CD4-positive, alpha-beta T cell (primary cell): ENCODE measurements at regions not wholly inside any gene's neighbourhood (a gene's known extent, or its start where the extent isn't known, plus 50 kb on each side); places are given as distances from the start of the nearest gene placed in this dataset.

Experiments used
- ATAC-seq: fragments of 200-7000 bp; cut with Tn5 transposase; one replicate; pipeline ENCODE4 v1.10.0; 2022; ENCODE audit warnings: mild to moderate bottlenecking; ENCODE audit not compliant: poor library complexity
- CTCF ChIA-PET: fragments of 350-600 bp; sonication (Branson Sonifier 250); formaldehyde crosslinking; loops from one replicate; lab custom pipeline; 2021; ENCODE audit warnings: antibody characterized with exemption, inconsistent platforms; lab: Charles Lee
- POLR2A ChIA-PET: fragments of 350-600 bp; sonication (Branson Sonifier 250); formaldehyde crosslinking; loops from one replicate; lab custom pipeline; 2021; ENCODE audit warnings: antibody characterized with exemption, inconsistent platforms; lab: Charles Lee
- DNase-seq, 14 experiments: peaks; one replicate each; pipeline ENCODE4 v3.0.0-alpha.2; 2013 to 2020; ENCODE audit warnings: mixed read lengths in 2 of 14
- H3K27ac ChIP-seq, 2 donors: one replicate each; pipeline versions ENCODE4 v1.5.1 to v1.7.0; 2013; ENCODE audit warnings: low read length in 2 of 2, low read depth in 1 of 2, mild to moderate bottlenecking in 1 of 2
- H3K27me3 ChIP-seq, 2 experiments: 1 replicate in 1 of 2; 2 replicates in 1 of 2; pipeline versions ENCODE4 v1.6.1 to v1.7.0; 2013; ENCODE audit warnings: low read length in 2 of 2, control low read depth in 1 of 2, mild to moderate bottlenecking in 1 of 2, moderate library complexity in 1 of 2; ENCODE audit not compliant: insufficient read depth in 2 of 2, control insufficient read depth in 1 of 2
- H3K36me3 ChIP-seq: one replicate; pipeline ENCODE4 v1.6.1; 2013; ENCODE audit warnings: low read length, control low read depth; ENCODE audit not compliant: insufficient read depth
- H3K4me1 ChIP-seq: one replicate; pipeline ENCODE4 v1.6.1; 2013; ENCODE audit warnings: low read length, control low read depth; ENCODE audit not compliant: insufficient read depth
- H3K4me3 ChIP-seq: one replicate; pipeline ENCODE4 v1.5.1; 2013; ENCODE audit warnings: mild to moderate bottlenecking, low read length, moderate library complexity
- H3K9me3 ChIP-seq, 2 experiments: 1 replicate in 1 of 2; 2 replicates in 1 of 2; pipeline versions ENCODE4 v1.6.1 to v1.7.0; 2013; ENCODE audit warnings: low read length in 2 of 2, mild to moderate bottlenecking in 2 of 2, control low read depth in 1 of 2, moderate library complexity in 1 of 2; ENCODE audit not compliant: control insufficient read depth in 1 of 2, insufficient read depth in 1 of 2
- H3K27ac Mint-ChIP-seq: one replicate; pipeline ENCODE4 v1.8.0; 2020; ENCODE audit warnings: mixed read lengths
- H3K27me3 Mint-ChIP-seq: one replicate; pipeline ENCODE4 v1.8.0; 2021; ENCODE audit warnings: mixed read lengths
- H3K36me3 Mint-ChIP-seq: one replicate; pipeline ENCODE4 v1.8.0; 2021; ENCODE audit warnings: low read depth, mixed read lengths
- H3K4me1 Mint-ChIP-seq: one replicate; pipeline ENCODE4 v1.8.0; 2021; ENCODE audit warnings: low read depth, mixed read lengths
- H3K4me3 Mint-ChIP-seq: one replicate; pipeline ENCODE4 v1.8.0; 2020; ENCODE audit warnings: mild to moderate bottlenecking, mixed read lengths
- H3K9me3 Mint-ChIP-seq: one replicate; pipeline ENCODE4 v1.8.0; 2020; ENCODE audit warnings: mixed read lengths
- CTCF ChIP-seq: fragments of 200-600 bp; IDR thresholded peaks from one replicate; pipeline ENCODE4 v1.8.0; 2022; ENCODE audit warnings: antibody characterized with exemption, mild to moderate bottlenecking
- intact Hi-C, 2 experiments: fragments of 100-400 bp; cut with DNase I in 1 of 2; cut with micrococcal nuclease in 1 of 2; formaldehyde crosslinking; loops; one replicate each; pipeline versions ENCODE4 v1.15.1 to v1.9.0; 2023 to 2025; cut with DNase I, micrococcal nuclease

GRCh38 chr1:192941722-192942411 lies 117.3 kb downstream of the UCHL5 start:
- no peak overlapping the region for H3K27ac Mint-ChIP-seq
- H3K4me3 ChIP-seq = no peak overlapping the region
- ATAC-seq (no peak), DNase-seq (no peak)
- ChIA-PET CTCF (no interaction called here), POLR2A (no interaction called here)
- TF ChIP-seq CTCF = no peak
- H3K36me3 Mint-ChIP-seq = no peaks in the 10 kb centered on the region
- no peaks in the 10 kb centered on the region for H3K4me1 Mint-ChIP-seq
- H3K9me3 ChIP-seq = no peaks in the 10 kb centered on the region
- intact Hi-C loops = no loop called here
- H3K27me3 Mint-ChIP-seq = no peaks in the 10 kb centered on the region
- H3K27me3 ChIP-seq = no peaks in the 10 kb centered on the region
- no peaks in the 10 kb centered on the region for H3K36me3 ChIP-seq
- no peaks in the 10 kb centered on the region for H3K9me3 Mint-ChIP-seq
- H3K4me1 ChIP-seq = no peaks in the 10 kb centered on the region
- H3K27ac ChIP-seq = no peak overlapping the region
- H3K4me3 Mint-ChIP-seq = no peak overlapping the region

- Histone ChIP-seq H3K9me3 (no peaks in the 10 kb centered on the region), H3K36me3 (no peaks in the 10 kb centered on the region), H3K4me1 (no peaks in the 10 kb centered on the region), H3K27ac (no peak overlapping the region), H3K4me3 (no peak overlapping the region), H3K27me3 (no peaks in the 10 kb centered on the region)
- TF ChIP-seq CTCF = no peak
- CTCF ChIA-PET = interaction anchor here (0.7 kb wide), 1 partner anchor 49 kb away, joined by 3 read pairs; no protein-coding TSS in a partner anchor
- Mint-ChIP-seq H3K9me3 (no peaks in the 10 kb centered on the region), H3K27me3 (no peaks in the 10 kb centered on the region), H3K36me3 (no peaks in the 10 kb centered on the region), H3K4me1 (no peaks in the 10 kb centered on the region), H3K27ac (no peak overlapping the region), H3K4me3 (no peak overlapping the region)
- DNase-seq (no peak), ATAC-seq (no peak)
- intact Hi-C loops = no loop called here
- POLR2A ChIA-PET = no interaction called here
Observed at GRCh38 chr1:192943108-192943507, 116.1 kb downstream of the UCHL5 start.

- H3K27ac Mint-ChIP-seq = no peak overlapping the region
- no peak for TF ChIP-seq CTCF
- H3K9me3 Mint-ChIP-seq = no peaks in the 10 kb centered on the region
- DNase-seq = no peak
- H3K4me3 ChIP-seq = no peak overlapping the region
- no peak for ATAC-seq
- intact Hi-C loops = no loop called here
- POLR2A ChIA-PET = no interaction called here
- no peaks in the 10 kb centered on the region for H3K4me1 ChIP-seq
- H3K27me3 ChIP-seq = no peaks in the 10 kb centered on the region
- no peak overlapping the region for H3K4me3 Mint-ChIP-seq
- H3K27me3 Mint-ChIP-seq = no peaks in the 10 kb centered on the region
- no peaks in the 10 kb centered on the region for H3K4me1 Mint-ChIP-seq
- no peaks in the 10 kb centered on the region for H3K36me3 Mint-ChIP-seq
- H3K27ac ChIP-seq = no peak overlapping the region
- H3K9me3 ChIP-seq = no peaks in the 10 kb centered on the region
- CTCF ChIA-PET = interaction anchor here (0.7 kb wide), 1 partner anchor 49 kb away, joined by 3 read pairs; no protein-coding TSS in a partner anchor
- no peaks in the 10 kb centered on the region for H3K36me3 ChIP-seq
Observed at GRCh38 chr1:192943522-192943921, 115.6 kb downstream of the UCHL5 start.
